Neural cell (in vitro differentiated cells): ENCODE measurements at regions not wholly inside any gene's neighbourhood (a gene's known extent, or its start where the extent isn't known, plus 50 kb on each side); places are given as distances from the start of the nearest gene placed in this dataset.

ENCODE experiments used
- CTCF ChIP-seq: fragments of 450-650 bp; IDR thresholded peaks from 2 replicates; pipeline ENCODE4 v1.5.1; 2014; ENCODE audit warnings: antibody characterized with exemption, mild to moderate bottlenecking, moderate library complexity; ENCODE audit not compliant: poor library complexity, severe bottlenecking
- EP300 ChIP-seq: fragments of 450-650 bp; conservative IDR thresholded peaks from 2 replicates; pipeline ENCODE4 v1.6.1; 2014; ENCODE audit warnings: antibody characterized with exemption, mild to moderate bottlenecking, moderate library complexity; ENCODE audit not compliant: poor library complexity, severe bottlenecking
- EZH2 ChIP-seq: fragments of 200-600, 300-800 bp; shearing (Covaris generic), sonication (generic); IDR thresholded peaks from 2 replicates; pipeline ENCODE4 v1.6.1; 2014; ENCODE audit warnings: antibody characterized with exemption, low read length, borderline replicate concordance, mild to moderate bottlenecking; ENCODE audit not compliant: insufficient read depth, poor library complexity, severe bottlenecking
- MXI1 ChIP-seq: fragments of 450-650 bp; conservative IDR thresholded peaks from 2 replicates; pipeline ENCODE4 v1.6.1; 2014; ENCODE audit warnings: antibody characterized with exemption, mild to moderate bottlenecking; ENCODE audit not compliant: poor library complexity, severe bottlenecking
- POLR2AphosphoS5 ChIP-seq: IDR thresholded peaks from 2 replicates; pipeline ENCODE4 v1.6.1; 2012
- RAD21 ChIP-seq: fragments of 450-650 bp; conservative IDR thresholded peaks from 2 replicates; pipeline ENCODE4 v1.6.1; 2014; ENCODE audit warnings: antibody characterized with exemption, mild to moderate bottlenecking, moderate library complexity
- REST ChIP-seq: IDR thresholded peaks from 2 replicates; pipeline ENCODE4 v1.6.1; 2012; ENCODE audit warnings: borderline replicate concordance
- SMC3 ChIP-seq: fragments of 450-650 bp; conservative IDR thresholded peaks from 2 replicates; pipeline ENCODE4 v1.6.1; 2014; ENCODE audit warnings: antibody characterized with exemption, mild to moderate bottlenecking, moderate library complexity; ENCODE audit not compliant: poor library complexity
- TAF1 ChIP-seq: IDR thresholded peaks from 2 replicates; pipeline ENCODE4 v1.6.1; 2012; ENCODE audit warnings: low read depth

GRCh38 chr6:168885751-168886742, 367.6 kb downstream of the THBS2 start:
- TF ChIP-seq CTCF (no peak), RAD21 (no peak), EP300 (no peak), POLR2AphosphoS5 (no peak), SMC3 (no peak), MXI1 (no peak), REST (no peak), EZH2 (no peak), TAF1 (no peak)
